ENCODE measurements at regions not wholly inside any gene's neighbourhood (a gene's known extent, or its start where the extent isn't known, plus 50 kb on each side); places are given as distances from the start of the nearest gene placed in this dataset.
A peak's percentile ranks its signal among the peaks of the same experiment; 100 is the strongest.

- FAIRE-seq (no peak), DNase-seq (ENCODE audit: low spot score) (no peak)
Measured at GRCh38 chr22:49446759-49447710, 380.6 kb downstream of the BRD1 start.

- FAIRE-seq (no peak), DNase-seq (ENCODE audit: low spot score) (no peak)
Measured at GRCh38 chr22:49446145-49446758, 381.4 kb downstream of the BRD1 start.

- no peak for DNase-seq (ENCODE audit: low spot score)
- FAIRE-seq, result no peak
Measured at GRCh38 chr22:49444781-49445180, 382.9 kb downstream of the BRD1 start.

GRCh38 chr22:49440931-49441330, 386.7 kb downstream of the BRD1 start:
- DNase-seq (ENCODE audit: low spot score), result no peak
- FAIRE-seq, result no peak

GRCh38 chr22:49439373-49439772, 388.3 kb downstream of the BRD1 start:
- no peak for FAIRE-seq
- no peak for DNase-seq (ENCODE audit: low spot score)

GRCh38 chr22:49437956-49438355, 389.7 kb downstream of the BRD1 start:
- FAIRE-seq (no peak), DNase-seq (ENCODE audit: low spot score) (no peak)

- DNase-seq (ENCODE audit: low spot score) (no peak), FAIRE-seq (no peak)
Measured at GRCh38 chr22:49437356-49437755, 390.3 kb downstream of the BRD1 start.

- DNase-seq (ENCODE audit: low spot score) (no peak), FAIRE-seq (no peak)
Measured at GRCh38 chr22:49436056-49436455, 391.6 kb downstream of the BRD1 start.

GRCh38 chr22:49435596-49435995, 392.1 kb downstream of the BRD1 start:
- FAIRE-seq, result no peak
- no peak for DNase-seq (ENCODE audit: low spot score)

GRCh38 chr22:49433717-49434611, 393.7 kb downstream of the BRD1 start:
- peak; percentile 65 for DNase-seq (ENCODE audit: low spot score)

GRCh38 chr22:49432897-49433443, 394.7 kb downstream of the BRD1 start:
- DNase-seq (ENCODE audit: low spot score) (no peak), FAIRE-seq (peak; percentile 37)

More at GRCh38 chr22:49433717-49434611, 393.7 kb downstream of the BRD1 start:
- FAIRE-seq, result peak; percentile 67

- DNase-seq (ENCODE audit: low spot score) (no peak), FAIRE-seq (no peak)
Measured at GRCh38 chr22:49432211-49432896, 395.3 kb downstream of the BRD1 start.

- FAIRE-seq, result no peak
- DNase-seq (ENCODE audit: low spot score), result no peak
Measured at GRCh38 chr22:49431551-49431950, 396.1 kb downstream of the BRD1 start.

- DNase-seq (ENCODE audit: low spot score) (no peak), FAIRE-seq (no peak)
Measured at GRCh38 chr22:49429066-49429465, 398.6 kb downstream of the BRD1 start.

GRCh38 chr22:49427941-49428340, 399.7 kb downstream of the BRD1 start:
- no peak for DNase-seq (ENCODE audit: low spot score)
- FAIRE-seq, result no peak

GRCh38 chr22:49427341-49427740, 400.3 kb downstream of the BRD1 start:
- DNase-seq (ENCODE audit: low spot score) (no peak), FAIRE-seq (no peak)

- FAIRE-seq (peak; percentile 99), DNase-seq (ENCODE audit: low spot score) (no peak)
Measured at GRCh38 chr22:49426618-49427266, 400.9 kb downstream of the BRD1 start.

GRCh38 chr22:49426098-49426497, 401.6 kb downstream of the BRD1 start:
- DNase-seq (ENCODE audit: low spot score) (no peak), FAIRE-seq (no peak)

GRCh38 chr22:49425356-49425755, 402.3 kb downstream of the BRD1 start:
- DNase-seq (ENCODE audit: low spot score) (peak; percentile 43), FAIRE-seq (peak; percentile 65)

- DNase-seq (ENCODE audit: low spot score) (no peak), FAIRE-seq (no peak)
Measured at GRCh38 chr22:49424893-49425270, 402.8 kb downstream of the BRD1 start.
